Liver (tissue), 8 donors: ENCODE measurements at regions not wholly inside any gene's neighbourhood (a gene's known extent, or its start where the extent isn't known, plus 50 kb on each side); places are given as distances from the start of the nearest gene placed in this dataset.

Source experiments
- DNase-seq: peaks from one replicate; pipeline ENCODE4 v3.0.0-alpha.2; 2017; ENCODE audit warnings: low spot score
- H3K27ac ChIP-seq, 2 donors: one replicate each; pipeline ENCODE4 v1.7.0; 2013; ENCODE audit warnings: inconsistent platforms in 2 of 2, low read length in 2 of 2, control low read depth in 1 of 2, low read depth in 1 of 2, mild to moderate bottlenecking in 1 of 2
- H3K27me3 ChIP-seq, 4 donors: one replicate each; pipeline versions ENCODE4 v1.6.1 to v1.7.0; 2013; ENCODE audit warnings: low read length in 3 of 4, inconsistent platforms in 1 of 4, mild to moderate bottlenecking in 1 of 4, moderate library complexity in 1 of 4; ENCODE audit not compliant: control insufficient read depth in 4 of 4, insufficient read depth in 4 of 4
- H3K36me3 ChIP-seq, 4 donors: one replicate each; pipeline versions ENCODE4 v1.6.1 to v1.7.0; 2013; ENCODE audit warnings: low read length in 3 of 4, mild to moderate bottlenecking in 3 of 4, low read depth in 1 of 4, moderate library complexity in 1 of 4; ENCODE audit not compliant: control insufficient read depth in 4 of 4, insufficient read depth in 3 of 4
- H3K4me1 ChIP-seq, 4 donors: one replicate each; pipeline versions ENCODE4 v1.6.1 to v1.7.0; 2013; ENCODE audit warnings: low read length in 3 of 4, mild to moderate bottlenecking in 3 of 4, moderate library complexity in 1 of 4; ENCODE audit not compliant: control insufficient read depth in 4 of 4, insufficient read depth in 4 of 4
- H3K4me3 ChIP-seq, 3 donors: one replicate each; pipeline versions ENCODE4 v1.6.1 to v1.7.0; 2013; ENCODE audit warnings: low read length in 3 of 3, control low read depth in 1 of 3, low read depth in 1 of 3, mild to moderate bottlenecking in 1 of 3
- H3K9ac ChIP-seq, 2 donors: one replicate each; pipeline ENCODE4 v1.7.0; 2013; ENCODE audit warnings: low read length in 2 of 2, mild to moderate bottlenecking in 2 of 2, moderate library complexity in 2 of 2, control low read depth in 1 of 2, low read depth in 1 of 2
- H3K9me3 ChIP-seq, 4 donors: one replicate each; pipeline versions ENCODE4 v1.6.1 to v1.7.0; 2013; ENCODE audit warnings: low read length in 3 of 4; ENCODE audit not compliant: control insufficient read depth in 4 of 4
- EGR1 ChIP-seq, 2 donors: IDR thresholded peaks; 2 replicates each; pipeline ENCODE4 v1.6.1; 2016 to 2018; ENCODE audit warnings: antibody characterized with exemption in 2 of 2, low read depth in 2 of 2
- FOXA1 ChIP-seq: IDR thresholded peaks from 2 replicates; pipeline ENCODE4 v1.6.1; 2016; ENCODE audit warnings: antibody characterized with exemption
- FOXA2 ChIP-seq: IDR thresholded peaks from 2 replicates; pipeline ENCODE4 v1.6.1; 2016; ENCODE audit warnings: antibody characterized with exemption
- GABPA ChIP-seq, 2 donors: IDR thresholded peaks in 1 of 2; conservative IDR thresholded peaks in 1 of 2; 2 replicates each; pipeline ENCODE4 v1.6.1; 2016; ENCODE audit warnings: antibody characterized with exemption in 2 of 2, mild to moderate bottlenecking in 1 of 2, moderate library complexity in 1 of 2
- HNF4A ChIP-seq, 2 donors: conservative IDR thresholded peaks; 2 replicates each; pipeline ENCODE4 v1.6.1; 2016; ENCODE audit warnings: antibody characterized with exemption in 2 of 2, mild to moderate bottlenecking in 2 of 2
- HNF4G ChIP-seq: IDR thresholded peaks from 2 replicates; pipeline ENCODE4 v1.6.1; 2016; ENCODE audit warnings: antibody characterized with exemption
- JUND ChIP-seq, 2 donors: IDR thresholded peaks; 2 replicates each; pipeline ENCODE4 v1.6.1; 2016; ENCODE audit warnings: antibody characterized with exemption in 2 of 2
- NR2F2 ChIP-seq: IDR thresholded peaks from 2 replicates; pipeline ENCODE4 v1.6.1; 2016; ENCODE audit warnings: antibody characterized with exemption
- RAD21 ChIP-seq, 2 donors: IDR thresholded peaks; 2 replicates each; pipeline ENCODE4 v1.6.1; 2016; ENCODE audit warnings: antibody characterized with exemption in 2 of 2, mild to moderate bottlenecking in 2 of 2
- RXRA ChIP-seq, 2 donors: IDR thresholded peaks; 2 replicates each; pipeline ENCODE4 v1.6.1; 2017 to 2018; ENCODE audit warnings: antibody characterized with exemption in 2 of 2, mild to moderate bottlenecking in 1 of 2
- SP1 ChIP-seq: IDR thresholded peaks from 2 replicates; pipeline ENCODE4 v1.6.1; 2018; ENCODE audit warnings: antibody characterized with exemption, mild to moderate bottlenecking
- TAF1 ChIP-seq: conservative IDR thresholded peaks from 2 replicates; pipeline ENCODE4 v1.6.1; 2016; ENCODE audit warnings: antibody characterized with exemption, mild to moderate bottlenecking
- YY1 ChIP-seq: IDR thresholded peaks from 2 replicates; pipeline ENCODE4 v1.6.1; 2016; ENCODE audit warnings: antibody characterized with exemption, mild to moderate bottlenecking
- WGBS: extraction: QIAGEN DNeasy Blood & Tissue Kit; methylation state at CpG from one replicate; pipeline ENCODE4 v1.1.7; 2013; 5-methylcytosine and 5-hydroxymethylcytosine counted together
- TF ChIP-seq, protein P1 (sequence below): IDR thresholded peaks from 2 replicates; pipeline ENCODE4 v1.6.1; 2016; ENCODE audit warnings: antibody characterized with exemption
- TF ChIP-seq, protein P2 (sequence below): IDR thresholded peaks from 2 replicates; pipeline ENCODE4 v1.6.1; 2016; ENCODE audit warnings: antibody characterized with exemption
- TF ChIP-seq, protein P3 (sequence below): fragments of 150-350 bp; IDR thresholded peaks from 2 replicates; pipeline ENCODE4 v1.5.1; 2017; ENCODE audit warnings: improper control_type of control experiment, low read depth, low read length; ENCODE audit not compliant: missing input control
- TF ChIP-seq, protein P4 (sequence below): IDR thresholded peaks from 2 replicates; pipeline ENCODE4 v1.6.1; 2016; ENCODE audit warnings: antibody characterized with exemption, mild to moderate bottlenecking
- TF ChIP-seq, protein P5 (sequence below): IDR thresholded peaks from 2 replicates; pipeline ENCODE4 v1.6.1; 2016; ENCODE audit warnings: antibody characterized with exemption
- donor health status: healthy.
- donor health status: healthy.
- donor health status: healthy.
- donor health status: healthy.
- donor health status: healthy.

DNA sequence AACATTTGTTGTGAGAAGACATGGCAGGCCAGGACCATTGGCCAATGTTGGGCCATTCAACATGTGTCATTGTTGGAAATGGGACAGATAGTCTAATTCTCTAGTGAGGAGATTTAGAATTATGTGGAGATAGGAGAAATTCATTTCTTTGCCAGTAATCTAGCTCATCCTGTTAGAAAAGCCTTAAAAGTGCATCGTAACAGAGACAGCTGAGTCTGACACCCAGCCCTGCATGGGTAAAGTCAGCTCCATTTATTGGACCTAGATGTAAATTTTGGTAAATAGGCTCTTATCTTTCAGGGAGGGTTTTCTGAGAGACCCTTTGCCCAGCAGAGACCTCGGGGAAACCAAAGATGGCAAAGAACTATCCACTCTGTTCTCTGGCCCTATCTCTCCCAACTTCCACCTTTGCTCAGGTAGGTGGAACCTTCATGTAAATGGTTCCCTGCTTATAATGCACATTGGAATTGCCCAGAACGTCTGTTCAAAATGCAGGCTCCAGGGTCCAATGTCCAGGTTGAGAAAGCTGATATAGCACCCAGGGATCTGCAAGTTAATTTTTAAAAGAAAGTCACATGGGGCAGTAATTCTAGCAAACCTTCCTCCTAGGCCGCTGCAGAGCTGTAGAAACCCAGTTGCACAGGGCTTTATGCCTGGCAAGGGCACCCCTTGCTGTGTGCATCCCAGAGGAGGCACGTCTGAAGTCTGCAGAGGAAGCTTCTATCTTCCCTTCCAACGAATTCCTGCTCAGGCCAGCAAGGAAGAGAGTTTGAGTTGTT, 365.9 kb upstream of the PROK2 start:
- Histone ChIP-seq H3K9me3 (no peaks in the 10 kb centered on the region), H3K9ac (peak overlapping the region in 1 of 2 donors; percentile 39), H3K4me1 (peaks cover 1 to 58% (median 44%) of the 10 kb centered on the region in 4 donors), H3K27me3 (no peaks in the 10 kb centered on the region), H3K4me3 (peak overlapping the region in 2 of 3 donors; percentile 26 to 44), H3K36me3 (no peaks in the 10 kb centered on the region), H3K27ac (peak overlapping the region; percentile 83 to 94)
- DNase-seq = peak; percentile 48
- WGBS = 33% methylated on average over 6 of the region's 6 CpGs
- TF ChIP-seq FOXA2 (peak; percentile 54), SP1 (peak; percentile 98), GABPA (IDR thresholded peaks at IDR 0.05 in 1 of 2, conservative IDR thresholded peaks at IDR 0.05 in 1 of 2) (peak in 1 of 2 donors; percentile 42), HNF4A (conservative IDR thresholded peaks at IDR 0.05) (peak; percentile 99), HNF4G (peak; percentile 98), RAD21 (IDR thresholded peaks at IDR 0.05) (peak; percentile 58 to 65), EGR1 (IDR thresholded peaks at IDR 0.05; ENCODE audit: low read depth in 2 of 2) (peak in 1 of 2 donors; percentile 69), TAF1 (peak; percentile 96), JUND (IDR thresholded peaks at IDR 0.05) (peak; percentile 70 to 95), NR2F2 (peak; percentile 66), FOXA1 (peak; percentile 57), RXRA (IDR thresholded peaks at IDR 0.05) (peak; percentile 89 to 96), YY1 (peak; percentile 97)
- TF ChIP-seq, protein P1, sequence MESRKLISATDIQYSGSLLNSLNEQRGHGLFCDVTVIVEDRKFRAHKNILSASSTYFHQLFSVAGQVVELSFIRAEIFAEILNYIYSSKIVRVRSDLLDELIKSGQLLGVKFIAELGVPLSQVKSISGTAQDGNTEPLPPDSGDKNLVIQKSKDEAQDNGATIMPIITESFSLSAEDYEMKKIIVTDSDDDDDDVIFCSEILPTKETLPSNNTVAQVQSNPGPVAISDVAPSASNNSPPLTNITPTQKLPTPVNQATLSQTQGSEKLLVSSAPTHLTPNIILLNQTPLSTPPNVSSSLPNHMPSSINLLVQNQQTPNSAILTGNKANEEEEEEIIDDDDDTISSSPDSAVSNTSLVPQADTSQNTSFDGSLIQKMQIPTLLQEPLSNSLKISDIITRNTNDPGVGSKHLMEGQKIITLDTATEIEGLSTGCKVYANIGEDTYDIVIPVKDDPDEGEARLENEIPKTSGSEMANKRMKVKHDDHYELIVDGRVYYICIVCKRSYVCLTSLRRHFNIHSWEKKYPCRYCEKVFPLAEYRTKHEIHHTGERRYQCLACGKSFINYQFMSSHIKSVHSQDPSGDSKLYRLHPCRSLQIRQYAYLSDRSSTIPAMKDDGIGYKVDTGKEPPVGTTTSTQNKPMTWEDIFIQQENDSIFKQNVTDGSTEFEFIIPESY = peak; percentile 93
- TF ChIP-seq, protein P2, sequence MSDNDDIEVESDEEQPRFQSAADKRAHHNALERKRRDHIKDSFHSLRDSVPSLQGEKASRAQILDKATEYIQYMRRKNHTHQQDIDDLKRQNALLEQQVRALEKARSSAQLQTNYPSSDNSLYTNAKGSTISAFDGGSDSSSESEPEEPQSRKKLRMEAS = peak; percentile 94
- TF ChIP-seq, protein P3, sequence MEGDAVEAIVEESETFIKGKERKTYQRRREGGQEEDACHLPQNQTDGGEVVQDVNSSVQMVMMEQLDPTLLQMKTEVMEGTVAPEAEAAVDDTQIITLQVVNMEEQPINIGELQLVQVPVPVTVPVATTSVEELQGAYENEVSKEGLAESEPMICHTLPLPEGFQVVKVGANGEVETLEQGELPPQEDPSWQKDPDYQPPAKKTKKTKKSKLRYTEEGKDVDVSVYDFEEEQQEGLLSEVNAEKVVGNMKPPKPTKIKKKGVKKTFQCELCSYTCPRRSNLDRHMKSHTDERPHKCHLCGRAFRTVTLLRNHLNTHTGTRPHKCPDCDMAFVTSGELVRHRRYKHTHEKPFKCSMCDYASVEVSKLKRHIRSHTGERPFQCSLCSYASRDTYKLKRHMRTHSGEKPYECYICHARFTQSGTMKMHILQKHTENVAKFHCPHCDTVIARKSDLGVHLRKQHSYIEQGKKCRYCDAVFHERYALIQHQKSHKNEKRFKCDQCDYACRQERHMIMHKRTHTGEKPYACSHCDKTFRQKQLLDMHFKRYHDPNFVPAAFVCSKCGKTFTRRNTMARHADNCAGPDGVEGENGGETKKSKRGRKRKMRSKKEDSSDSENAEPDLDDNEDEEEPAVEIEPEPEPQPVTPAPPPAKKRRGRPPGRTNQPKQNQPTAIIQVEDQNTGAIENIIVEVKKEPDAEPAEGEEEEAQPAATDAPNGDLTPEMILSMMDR = no peak
- TF ChIP-seq, protein P4, sequence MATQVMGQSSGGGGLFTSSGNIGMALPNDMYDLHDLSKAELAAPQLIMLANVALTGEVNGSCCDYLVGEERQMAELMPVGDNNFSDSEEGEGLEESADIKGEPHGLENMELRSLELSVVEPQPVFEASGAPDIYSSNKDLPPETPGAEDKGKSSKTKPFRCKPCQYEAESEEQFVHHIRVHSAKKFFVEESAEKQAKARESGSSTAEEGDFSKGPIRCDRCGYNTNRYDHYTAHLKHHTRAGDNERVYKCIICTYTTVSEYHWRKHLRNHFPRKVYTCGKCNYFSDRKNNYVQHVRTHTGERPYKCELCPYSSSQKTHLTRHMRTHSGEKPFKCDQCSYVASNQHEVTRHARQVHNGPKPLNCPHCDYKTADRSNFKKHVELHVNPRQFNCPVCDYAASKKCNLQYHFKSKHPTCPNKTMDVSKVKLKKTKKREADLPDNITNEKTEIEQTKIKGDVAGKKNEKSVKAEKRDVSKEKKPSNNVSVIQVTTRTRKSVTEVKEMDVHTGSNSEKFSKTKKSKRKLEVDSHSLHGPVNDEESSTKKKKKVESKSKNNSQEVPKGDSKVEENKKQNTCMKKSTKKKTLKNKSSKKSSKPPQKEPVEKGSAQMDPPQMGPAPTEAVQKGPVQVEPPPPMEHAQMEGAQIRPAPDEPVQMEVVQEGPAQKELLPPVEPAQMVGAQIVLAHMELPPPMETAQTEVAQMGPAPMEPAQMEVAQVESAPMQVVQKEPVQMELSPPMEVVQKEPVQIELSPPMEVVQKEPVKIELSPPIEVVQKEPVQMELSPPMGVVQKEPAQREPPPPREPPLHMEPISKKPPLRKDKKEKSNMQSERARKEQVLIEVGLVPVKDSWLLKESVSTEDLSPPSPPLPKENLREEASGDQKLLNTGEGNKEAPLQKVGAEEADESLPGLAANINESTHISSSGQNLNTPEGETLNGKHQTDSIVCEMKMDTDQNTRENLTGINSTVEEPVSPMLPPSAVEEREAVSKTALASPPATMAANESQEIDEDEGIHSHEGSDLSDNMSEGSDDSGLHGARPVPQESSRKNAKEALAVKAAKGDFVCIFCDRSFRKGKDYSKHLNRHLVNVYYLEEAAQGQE = peak; percentile 92
- TF ChIP-seq, protein P5, sequence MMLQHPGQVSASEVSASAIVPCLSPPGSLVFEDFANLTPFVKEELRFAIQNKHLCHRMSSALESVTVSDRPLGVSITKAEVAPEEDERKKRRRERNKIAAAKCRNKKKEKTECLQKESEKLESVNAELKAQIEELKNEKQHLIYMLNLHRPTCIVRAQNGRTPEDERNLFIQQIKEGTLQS = peak; percentile 41
